Natural killer cell (primary cell): ENCODE measurements at regions not wholly inside any gene's neighbourhood (a gene's known extent, or its start where the extent isn't known, plus 50 kb on each side); places are given as distances from the start of the nearest gene placed in this dataset.

ENCODE experiments used
- ATAC-seq, 3 donors: fragments of 150-1000 bp in 2 of 3; fragments of 200-7000 bp in 1 of 3; cut with Tn5 transposase; 1 replicate in 1 of 3; 2 replicates in 2 of 3; pipeline ENCODE4 v1.10.0; 2021; ENCODE audit warnings: mild to moderate bottlenecking in 2 of 3, moderate library complexity in 2 of 3
- DNase-seq, 2 donors: peaks; one replicate each; pipeline versions ENCODE4 v3.0.0 to v3.0.0-alpha.2; 2013 to 2021; ENCODE audit warnings: mixed read lengths in 1 of 2
- H3K27ac ChIP-seq: one replicate; pipeline ENCODE4 v1.5.1; 2013; ENCODE audit warnings: mild to moderate bottlenecking, low read length
- H3K27me3 ChIP-seq: one replicate; pipeline ENCODE4 v1.6.1; 2013; ENCODE audit warnings: low read length; ENCODE audit not compliant: control insufficient read depth, insufficient read depth
- H3K36me3 ChIP-seq: one replicate; pipeline ENCODE4 v1.6.1; 2013; ENCODE audit warnings: low read length; ENCODE audit not compliant: control insufficient read depth, insufficient read depth
- H3K4me1 ChIP-seq: one replicate; pipeline ENCODE4 v1.6.1; 2013; ENCODE audit warnings: low read length; ENCODE audit not compliant: control insufficient read depth, insufficient read depth
- H3K4me3 ChIP-seq: one replicate; pipeline ENCODE4 v1.5.1; 2013; ENCODE audit warnings: low read length
- H3K9me3 ChIP-seq: one replicate; pipeline ENCODE4 v1.6.1; 2013; ENCODE audit warnings: low read length; ENCODE audit not compliant: control insufficient read depth, insufficient read depth
- H3K27ac Mint-ChIP-seq, 2 donors: one replicate each; pipeline ENCODE4 v1.8.0; 2022; ENCODE audit warnings: mild to moderate bottlenecking in 2 of 2, mixed read lengths in 2 of 2, moderate library complexity in 1 of 2
- H3K27me3 Mint-ChIP-seq, 2 donors: one replicate each; pipeline ENCODE4 v1.8.0; 2022; ENCODE audit warnings: low read depth in 2 of 2, mixed read lengths in 2 of 2
- H3K36me3 Mint-ChIP-seq: one replicate; pipeline ENCODE4 v1.8.0; 2022; ENCODE audit warnings: mixed read lengths
- H3K4me1 Mint-ChIP-seq, 2 donors: one replicate each; pipeline ENCODE4 v1.8.0; 2022; ENCODE audit warnings: mixed read lengths in 2 of 2
- H3K4me3 Mint-ChIP-seq: one replicate; pipeline ENCODE4 v1.8.0; 2022; ENCODE audit warnings: mild to moderate bottlenecking, moderate library complexity, mixed read lengths
- H3K9me3 Mint-ChIP-seq, 2 donors: one replicate each; pipeline ENCODE4 v1.8.0; 2022; ENCODE audit warnings: mixed read lengths in 2 of 2
- WGBS: methylation state at CpG from one replicate; pipeline ENCODE4 v1.1.7; 2013; ENCODE audit warnings: missing lambda C conversion rate; ENCODE audit not compliant: insufficient coverage; 5-methylcytosine and 5-hydroxymethylcytosine counted together
- intact Hi-C: fragments of 100-400 bp; cut with micrococcal nuclease; formaldehyde crosslinking; loops from one replicate; pipeline ENCODE4 v1.14.2; 2022
- TF ChIP-seq, protein P1 (sequence below): fragments of 200-600 bp; IDR thresholded peaks from one replicate; pipeline ENCODE4 v1.8.0; 2022; ENCODE audit warnings: antibody characterized with exemption

DNA sequence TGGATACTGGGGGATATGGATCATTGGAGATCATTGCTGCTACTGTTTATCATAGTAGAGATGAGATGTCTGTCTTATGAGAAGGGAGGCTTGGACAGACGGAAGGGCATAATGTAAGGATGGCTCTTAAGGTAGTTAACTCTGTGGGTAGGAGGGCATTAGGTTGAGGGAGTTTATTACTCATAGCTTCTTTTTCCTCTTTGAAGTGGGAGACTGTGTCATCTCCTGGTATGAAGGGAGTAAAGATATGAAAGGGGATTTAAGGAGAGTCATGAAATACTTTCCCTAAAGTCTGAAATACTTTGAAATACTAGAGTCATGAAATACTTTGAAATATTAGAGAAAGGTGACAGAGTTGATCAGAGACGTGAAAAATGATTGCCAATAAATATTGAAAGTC is 255.5 kb upstream of the PITX2 start:
- 70% methylated on average over 2 of the region's 2 CpGs for WGBS
- Histone ChIP-seq H3K27ac (no peak overlapping the region), H3K4me1 (no peaks in the 10 kb centered on the region), H3K9me3 (no peaks in the 10 kb centered on the region), H3K4me3 (no peak overlapping the region), H3K36me3 (no peaks in the 10 kb centered on the region), H3K27me3 (no peaks in the 10 kb centered on the region)
- Mint-ChIP-seq H3K27me3 (no peaks in the 10 kb centered on the region), H3K36me3 (peaks cover 7% of the 10 kb centered on the region), H3K4me1 (no peaks in the 10 kb centered on the region), H3K27ac (no peak overlapping the region), H3K9me3 (peaks cover 5 to 6% of the 10 kb centered on the region in 2 donors), H3K4me3 (no peak overlapping the region)
- TF ChIP-seq, protein P1, sequence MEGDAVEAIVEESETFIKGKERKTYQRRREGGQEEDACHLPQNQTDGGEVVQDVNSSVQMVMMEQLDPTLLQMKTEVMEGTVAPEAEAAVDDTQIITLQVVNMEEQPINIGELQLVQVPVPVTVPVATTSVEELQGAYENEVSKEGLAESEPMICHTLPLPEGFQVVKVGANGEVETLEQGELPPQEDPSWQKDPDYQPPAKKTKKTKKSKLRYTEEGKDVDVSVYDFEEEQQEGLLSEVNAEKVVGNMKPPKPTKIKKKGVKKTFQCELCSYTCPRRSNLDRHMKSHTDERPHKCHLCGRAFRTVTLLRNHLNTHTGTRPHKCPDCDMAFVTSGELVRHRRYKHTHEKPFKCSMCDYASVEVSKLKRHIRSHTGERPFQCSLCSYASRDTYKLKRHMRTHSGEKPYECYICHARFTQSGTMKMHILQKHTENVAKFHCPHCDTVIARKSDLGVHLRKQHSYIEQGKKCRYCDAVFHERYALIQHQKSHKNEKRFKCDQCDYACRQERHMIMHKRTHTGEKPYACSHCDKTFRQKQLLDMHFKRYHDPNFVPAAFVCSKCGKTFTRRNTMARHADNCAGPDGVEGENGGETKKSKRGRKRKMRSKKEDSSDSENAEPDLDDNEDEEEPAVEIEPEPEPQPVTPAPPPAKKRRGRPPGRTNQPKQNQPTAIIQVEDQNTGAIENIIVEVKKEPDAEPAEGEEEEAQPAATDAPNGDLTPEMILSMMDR: no peak
- intact Hi-C loops: no loop called here
- DNase-seq (no peak), ATAC-seq (no peak)

DNA sequence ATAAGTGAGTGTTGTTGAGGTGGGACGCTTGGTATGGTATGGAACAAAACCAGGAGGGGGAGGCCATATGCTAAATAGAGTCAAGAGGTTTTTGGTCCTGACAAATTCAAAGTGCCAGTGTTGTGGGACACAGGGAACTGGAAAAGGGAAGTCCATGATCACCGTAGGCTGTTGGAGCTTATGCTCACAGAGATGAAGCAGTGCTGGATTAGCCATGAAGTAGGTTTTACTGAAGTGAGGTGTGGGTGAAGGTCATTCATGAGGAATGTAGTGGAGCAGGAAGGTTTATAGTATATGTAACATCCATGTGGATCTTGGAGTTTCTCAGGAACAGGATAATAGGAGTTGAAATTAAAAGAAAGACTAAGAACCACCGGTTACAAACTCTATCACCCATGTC is 256.1 kb upstream of the PITX2 start:
- Histone ChIP-seq H3K27ac (no peak overlapping the region), H3K36me3 (no peaks in the 10 kb centered on the region), H3K27me3 (no peaks in the 10 kb centered on the region), H3K9me3 (no peaks in the 10 kb centered on the region), H3K4me3 (no peak overlapping the region), H3K4me1 (no peaks in the 10 kb centered on the region)
- no peaks in the 10 kb centered on the region for H3K4me1 Mint-ChIP-seq
- no peak for DNase-seq
- TF ChIP-seq, protein P1: no peak
- H3K4me3 Mint-ChIP-seq: no peak overlapping the region
- no peak overlapping the region for H3K27ac Mint-ChIP-seq
- H3K9me3 Mint-ChIP-seq: peaks cover 5 to 6% of the 10 kb centered on the region in 2 donors
- no peak for ATAC-seq
- 89% methylated on average over 2 of the region's 3 CpGs for WGBS
- H3K27me3 Mint-ChIP-seq: no peaks in the 10 kb centered on the region
- intact Hi-C loops: no loop called here
- H3K36me3 Mint-ChIP-seq: peaks cover 7% of the 10 kb centered on the region

DNA sequence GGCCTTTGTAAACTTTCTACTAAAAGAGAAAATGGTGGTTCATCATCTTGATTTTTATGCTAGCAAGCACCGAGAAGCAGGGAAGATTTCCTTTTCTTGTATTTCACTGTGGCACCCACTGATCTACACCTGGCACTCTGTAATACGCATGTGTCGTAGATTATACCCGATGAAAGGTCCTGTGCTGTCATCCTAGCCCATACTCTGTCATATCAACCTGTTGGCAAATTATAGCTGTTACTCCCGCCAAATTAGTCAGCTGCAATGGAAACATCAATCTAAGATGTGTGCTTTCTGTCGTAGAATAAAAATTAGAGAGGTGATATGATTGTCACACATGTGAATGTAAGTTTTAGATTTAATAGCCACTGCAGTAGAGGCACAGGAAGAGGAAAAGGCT is 263.4 kb upstream of the PITX2 start:
- intact Hi-C loops: no loop called here
- H3K4me3 Mint-ChIP-seq: no peak overlapping the region
- 90% methylated on average over 6 of the region's 6 CpGs for WGBS

DNA sequence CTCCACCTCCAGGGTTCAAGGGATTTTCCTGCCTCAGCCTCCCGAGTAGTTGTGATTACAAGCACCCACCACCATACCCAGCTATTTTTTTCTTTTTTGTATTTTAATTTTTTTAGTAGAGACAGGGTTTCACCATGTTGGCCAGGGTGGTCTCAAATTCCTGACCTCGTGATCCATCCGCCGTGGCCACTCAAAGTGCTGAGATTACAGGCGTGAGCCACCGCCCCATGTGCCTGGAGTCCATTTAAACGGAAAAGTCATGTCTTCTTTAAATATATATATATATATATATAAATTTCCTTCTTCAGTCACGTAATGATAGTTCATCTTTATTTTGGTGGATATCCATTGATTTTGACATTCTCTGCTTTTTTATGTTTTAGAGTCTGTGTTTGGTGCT is 264.0 kb upstream of the PITX2 start:
- H3K27ac Mint-ChIP-seq: no peak overlapping the region
- no peaks in the 10 kb centered on the region for H3K4me1 ChIP-seq
- H3K27me3 Mint-ChIP-seq: no peaks in the 10 kb centered on the region
- no peak overlapping the region for H3K4me3 Mint-ChIP-seq
- WGBS: 100% methylated on average over 3 of the region's 8 CpGs
- TF ChIP-seq, protein P1: no peak
- H3K36me3 ChIP-seq: no peaks in the 10 kb centered on the region
- no peak overlapping the region for H3K4me3 ChIP-seq
- intact Hi-C loops: no loop called here
- no peak for DNase-seq
- H3K9me3 Mint-ChIP-seq: peaks cover 6 to 13% of the 10 kb centered on the region in 2 donors
- no peak for ATAC-seq
- H3K9me3 ChIP-seq: no peaks in the 10 kb centered on the region
- no peaks in the 10 kb centered on the region for H3K36me3 Mint-ChIP-seq
- H3K4me1 Mint-ChIP-seq: no peaks in the 10 kb centered on the region
- no peaks in the 10 kb centered on the region for H3K27me3 ChIP-seq
- H3K27ac ChIP-seq: no peak overlapping the region

More for the DNA sequence above, 263.4 kb upstream of the PITX2 start:
- DNase-seq (no peak), ATAC-seq (no peak)
- H3K9me3 ChIP-seq: no peaks in the 10 kb centered on the region
- Mint-ChIP-seq H3K27me3 (no peaks in the 10 kb centered on the region), H3K4me1 (no peaks in the 10 kb centered on the region), H3K36me3 (no peaks in the 10 kb centered on the region), H3K27ac (no peak overlapping the region), H3K9me3 (peaks cover 6 to 13% of the 10 kb centered on the region in 2 donors)
- H3K4me1 ChIP-seq: no peaks in the 10 kb centered on the region
- no peaks in the 10 kb centered on the region for H3K27me3 ChIP-seq
- H3K4me3 ChIP-seq: no peak overlapping the region
- no peak overlapping the region for H3K27ac ChIP-seq
- H3K36me3 ChIP-seq: no peaks in the 10 kb centered on the region
- TF ChIP-seq, protein P1: no peak
